ENCODE measurements at regions not wholly inside any gene's neighbourhood (a gene's known extent, or its start where the extent isn't known, plus 50 kb on each side); places are given as distances from the start of the nearest gene placed in this dataset.

- DNase-seq: no peak
Observed at GRCh38 chr13:108439556-108439955, 170.0 kb downstream of the TNFSF13B start.

GRCh38 chr13:108444448-108444847 lies 174.9 kb downstream of the TNFSF13B start:
- DNase-seq: no peak

- DNase-seq: no peak
Observed at GRCh38 chr13:108448891-108449290, 179.4 kb downstream of the TNFSF13B start.

- no peak for DNase-seq
Observed at GRCh38 chr13:108451121-108451520, 178.3 kb upstream of the MYO16 start.

- DNase-seq: no peak
Observed at GRCh38 chr13:108455320-108455719, 174.1 kb upstream of the MYO16 start.

GRCh38 chr13:108460043-108460442 lies 169.4 kb upstream of the MYO16 start:
- DNase-seq: no peak

- DNase-seq: no peak
Observed at GRCh38 chr13:108460746-108461145, 168.7 kb upstream of the MYO16 start.

GRCh38 chr13:108463340-108463739 lies 166.1 kb upstream of the MYO16 start:
- DNase-seq: no peak

- no peak for DNase-seq
Observed at GRCh38 chr13:108470921-108471320, 158.5 kb upstream of the MYO16 start.

GRCh38 chr13:108475181-108475580 lies 154.2 kb upstream of the MYO16 start:
- DNase-seq: no peak

GRCh38 chr13:108477376-108477775 lies 152.0 kb upstream of the MYO16 start:
- DNase-seq: no peak

- DNase-seq: no peak
Observed at GRCh38 chr13:108478179-108478578, 151.2 kb upstream of the MYO16 start.

GRCh38 chr13:108483981-108484380 lies 145.4 kb upstream of the MYO16 start:
- no peak for DNase-seq

GRCh38 chr13:108486096-108486495 lies 143.3 kb upstream of the MYO16 start:
- no peak for DNase-seq

GRCh38 chr13:108494991-108495645 lies 134.3 kb upstream of the MYO16 start:
- DNase-seq: no peak

- no peak for DNase-seq
Observed at GRCh38 chr13:108495646-108496361, 133.6 kb upstream of the MYO16 start.

GRCh38 chr13:108496362-108497210 lies 132.8 kb upstream of the MYO16 start:
- no peak for DNase-seq

GRCh38 chr13:108500711-108501110 lies 128.7 kb upstream of the MYO16 start:
- no peak for DNase-seq

GRCh38 chr13:108508263-108508662 lies 121.1 kb upstream of the MYO16 start:
- DNase-seq: no peak

- no peak for DNase-seq
Observed at GRCh38 chr13:108525827-108526226, 103.6 kb upstream of the MYO16 start.

GRCh38 chr13:108526286-108526685 lies 103.1 kb upstream of the MYO16 start:
- DNase-seq: no peak

- DNase-seq: no peak
Observed at GRCh38 chr13:108527844-108528243, 101.6 kb upstream of the MYO16 start.

- DNase-seq: no peak
Observed at GRCh38 chr13:108528303-108528702, 101.1 kb upstream of the MYO16 start.

GRCh38 chr13:108533842-108534241 lies 95.6 kb upstream of the MYO16 start:
- no peak for DNase-seq

Measured in SHP77 (cell line).